HG03095 (cell line): ENCODE measurements at regions not wholly inside any gene's neighbourhood (a gene's known extent, or its start where the extent isn't known, plus 50 kb on each side); places are given as distances from the start of the nearest gene placed in this dataset.
A peak's percentile ranks its signal among the peaks of the same experiment; 100 is the strongest.

Experiments
- ATAC-seq: cut with Tn5 transposase; IDR thresholded peaks from one replicate; pipeline ENCODE4 v1.9.1; 2021; ENCODE audit warnings: moderate library complexity; ENCODE audit not compliant: unreplicated experiment

DNA sequence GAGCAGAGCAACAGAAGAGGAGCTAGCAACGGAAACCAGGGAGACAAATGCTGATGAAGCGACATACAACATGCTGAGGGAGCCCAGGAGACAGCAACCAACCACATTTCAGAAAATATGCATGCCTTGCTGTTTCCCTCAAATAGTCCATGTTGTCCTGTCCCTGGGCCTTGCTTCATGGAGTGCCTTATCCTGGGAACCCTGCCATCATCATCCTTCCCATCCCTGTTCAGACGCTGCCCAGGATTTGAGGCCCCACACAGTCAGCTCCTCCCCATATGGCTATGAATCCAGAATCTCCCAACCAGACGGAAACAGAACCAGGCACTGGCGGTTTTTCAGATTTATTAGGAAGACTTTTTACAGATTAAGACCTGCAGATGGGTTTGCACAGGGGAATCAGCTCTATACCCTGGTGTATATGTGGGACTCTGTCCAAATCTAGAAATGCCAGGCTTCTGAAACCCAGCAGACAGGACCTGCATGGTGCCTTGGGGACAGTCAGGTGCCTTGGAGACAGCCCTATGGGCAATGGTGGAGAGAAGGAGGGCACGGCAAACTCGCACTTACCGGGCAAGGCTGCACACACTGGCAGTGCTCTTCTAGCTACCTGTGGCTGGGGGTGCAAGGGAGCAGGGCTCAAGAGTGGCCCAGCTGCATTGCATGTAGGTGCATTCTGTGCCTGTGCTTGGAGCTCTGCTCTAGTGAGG lies 199.7 kb upstream of the MAMLD1 start:
- ATAC-seq, result no peak

DNA sequence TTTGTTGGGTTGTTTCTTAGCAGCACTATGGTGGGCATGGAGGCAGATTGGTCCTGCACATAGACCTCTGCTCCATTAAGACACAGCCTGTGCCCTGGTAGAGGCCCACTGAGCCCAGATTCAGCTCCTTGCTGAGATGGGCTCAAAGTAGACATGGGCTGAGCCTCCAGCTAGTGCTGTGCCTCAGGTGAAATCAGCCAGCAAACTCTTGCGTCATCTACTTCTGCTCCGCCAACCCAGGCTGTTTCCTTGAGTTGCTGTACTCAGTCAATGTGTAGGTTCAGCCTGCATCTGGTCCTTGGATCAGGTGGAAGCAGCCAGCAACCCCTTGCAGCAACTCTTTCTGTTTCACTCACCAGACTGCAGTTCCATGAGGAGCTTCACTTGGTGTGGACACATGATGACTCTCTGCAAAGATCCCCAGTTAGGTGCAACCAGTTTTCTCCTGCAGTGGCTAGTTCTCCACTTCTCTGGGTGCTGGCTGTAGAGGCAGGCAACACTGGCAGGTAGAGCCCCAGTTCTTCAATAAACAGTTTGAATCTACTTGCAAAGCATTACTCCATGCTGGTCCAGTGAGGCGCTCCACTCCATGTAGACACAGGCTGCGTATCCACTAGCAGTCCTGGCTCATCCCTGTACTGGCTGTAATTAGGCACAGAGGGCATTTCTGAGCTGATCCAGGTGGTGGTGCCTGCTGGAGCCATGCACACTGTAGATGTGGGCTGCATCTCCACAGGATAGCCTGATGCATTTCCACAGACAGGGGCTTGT lies 199.0 kb upstream of the MAMLD1 start:
- ATAC-seq, result no peak

DNA sequence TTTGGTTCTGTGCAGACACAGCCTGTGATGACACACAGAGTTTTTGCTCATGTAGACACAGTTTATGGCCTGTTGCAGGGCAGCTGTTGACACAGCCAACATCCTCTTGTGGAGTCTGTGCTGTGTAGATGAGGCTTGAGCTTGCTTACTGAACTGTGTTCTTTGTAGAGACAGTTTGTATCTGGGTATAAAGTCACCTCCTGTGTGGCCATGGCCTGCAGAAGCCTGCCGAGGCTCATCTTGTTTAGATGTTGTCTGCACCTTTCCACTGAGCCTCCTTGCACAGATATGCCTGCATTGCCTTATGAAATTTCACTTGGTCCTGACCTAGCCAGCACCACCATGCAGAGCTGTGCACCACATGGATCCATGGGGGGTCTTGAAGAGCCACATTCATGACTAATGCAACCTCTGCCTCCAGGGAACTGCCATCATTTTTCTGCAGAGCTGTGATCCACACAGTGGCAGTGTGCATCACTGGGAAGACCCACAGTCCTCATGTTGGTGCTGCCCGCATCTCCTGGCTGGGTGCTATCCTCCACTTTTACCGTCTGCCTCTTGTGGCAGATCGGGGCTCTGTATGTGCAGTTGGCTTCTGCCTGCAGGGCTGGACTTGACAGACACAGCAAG lies 198.0 kb upstream of the MAMLD1 start:
- no peak for ATAC-seq

DNA sequence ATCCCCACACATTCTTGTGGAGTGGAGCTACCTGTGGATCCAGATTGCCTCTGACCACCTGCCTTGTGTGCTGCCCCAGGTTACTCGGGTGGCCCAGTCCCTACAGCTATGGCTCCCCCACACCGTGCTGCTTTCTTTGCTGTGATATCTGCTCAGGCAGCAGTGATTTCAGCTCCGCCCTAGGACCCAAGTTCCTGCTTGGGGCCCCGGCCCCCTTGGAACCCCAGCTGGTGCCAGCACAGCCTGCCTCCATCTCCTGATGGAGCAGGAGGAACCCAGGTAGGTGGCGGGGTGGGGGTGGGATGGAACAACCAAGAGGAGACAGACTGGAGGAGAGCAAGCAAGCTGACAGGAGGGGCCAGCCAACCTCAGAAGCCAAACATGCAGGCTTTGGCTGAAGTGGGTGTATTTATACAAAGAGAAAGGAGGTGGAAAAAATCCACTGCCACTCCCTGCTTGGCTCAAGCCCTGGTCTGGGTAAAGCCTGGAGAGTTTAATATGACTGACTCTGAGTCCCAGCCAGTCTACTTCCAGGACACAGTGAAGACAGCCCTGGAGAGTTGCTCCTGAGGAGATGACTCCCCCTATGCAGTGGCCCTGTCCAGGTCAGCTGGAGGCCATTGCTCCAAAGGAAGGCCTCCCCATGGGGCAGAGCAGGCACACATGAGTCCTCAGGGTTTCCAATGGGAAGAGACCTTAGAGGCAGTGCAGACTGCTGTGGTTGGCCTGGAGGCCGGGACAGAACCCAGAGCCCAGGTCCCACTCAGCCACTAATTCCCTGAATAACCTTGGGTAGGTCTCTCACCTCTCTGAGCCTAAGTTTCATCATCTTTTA lies 197.1 kb upstream of the MAMLD1 start:
- ATAC-seq, result no peak

DNA sequence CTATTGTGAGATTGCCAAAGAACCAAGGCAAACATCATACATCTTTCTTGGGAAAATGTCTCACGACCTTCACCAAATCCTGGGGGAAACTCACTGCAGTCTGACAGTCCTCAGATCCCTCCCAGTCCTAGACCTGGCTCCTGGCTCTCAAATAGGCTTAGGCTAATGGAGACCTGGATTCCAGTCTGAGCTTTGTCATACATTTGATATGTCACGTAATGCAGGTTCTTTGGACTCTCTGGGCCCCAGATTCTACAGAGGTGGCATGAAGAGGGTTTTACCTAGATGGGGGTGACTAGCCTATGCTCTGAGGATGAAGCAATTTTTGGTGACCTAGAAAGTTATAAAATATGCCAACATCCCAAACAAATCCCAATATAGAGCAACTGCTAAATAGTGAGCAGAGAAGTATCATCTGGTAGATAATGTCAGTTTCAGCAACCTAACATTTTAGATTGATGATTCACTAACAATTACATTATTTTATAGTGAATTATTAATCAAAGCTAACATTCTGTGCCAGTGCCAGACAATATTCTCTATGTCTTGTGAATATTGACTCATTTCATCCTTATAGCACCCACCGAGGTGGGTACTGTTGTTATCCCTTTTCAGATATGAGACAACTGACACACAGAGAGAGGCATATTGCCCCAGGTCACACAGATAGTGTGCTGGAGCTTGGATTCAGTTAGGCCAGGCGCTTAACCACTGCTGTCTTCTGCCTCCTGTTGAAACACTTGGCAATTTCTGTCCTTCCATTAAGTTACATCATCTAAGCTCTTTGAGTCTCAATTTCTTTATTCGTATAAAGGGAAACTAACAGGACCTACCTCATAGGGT lies 195.4 kb upstream of the MAMLD1 start:
- no peak for ATAC-seq

DNA sequence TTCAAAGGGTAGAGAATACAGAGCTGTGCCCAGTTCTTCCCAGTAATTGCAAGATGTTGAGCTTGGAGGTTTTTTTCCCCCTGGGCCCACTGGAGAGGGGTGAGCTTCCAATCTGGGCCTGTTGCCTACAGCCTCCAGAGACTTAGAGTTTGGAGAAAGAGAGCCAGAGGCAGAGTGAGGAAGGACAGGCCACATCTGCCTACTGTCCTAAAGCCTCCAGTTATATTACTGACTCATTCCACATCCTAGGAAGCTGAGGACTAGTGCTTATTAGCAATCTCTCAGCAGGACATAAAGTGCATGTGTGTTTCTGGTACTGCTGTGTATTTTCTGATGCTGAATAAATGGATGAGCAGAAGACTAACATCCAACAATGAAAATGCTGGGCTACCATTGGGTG lies 181.0 kb upstream of the MAMLD1 start:
- ATAC-seq, result no peak

DNA sequence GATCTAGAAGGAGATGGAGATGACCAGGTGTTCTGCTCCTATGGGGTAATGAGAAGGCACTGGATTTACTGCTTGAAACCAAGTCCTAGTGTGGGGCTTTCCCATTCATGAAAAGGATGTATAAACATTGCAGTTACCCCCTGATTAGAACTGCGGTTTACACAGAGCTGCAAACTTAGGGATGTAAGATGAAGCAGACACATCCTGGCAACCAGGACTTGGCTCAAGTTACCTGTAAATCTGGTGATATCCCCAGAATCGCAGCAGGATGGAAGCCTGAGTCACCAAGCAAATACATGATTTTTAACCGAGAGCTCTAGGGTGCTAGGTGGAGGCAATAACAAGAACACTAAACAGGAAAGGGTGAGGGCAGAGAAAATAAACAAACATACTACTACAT lies 178.6 kb upstream of the MAMLD1 start:
- ATAC-seq, result no peak

DNA sequence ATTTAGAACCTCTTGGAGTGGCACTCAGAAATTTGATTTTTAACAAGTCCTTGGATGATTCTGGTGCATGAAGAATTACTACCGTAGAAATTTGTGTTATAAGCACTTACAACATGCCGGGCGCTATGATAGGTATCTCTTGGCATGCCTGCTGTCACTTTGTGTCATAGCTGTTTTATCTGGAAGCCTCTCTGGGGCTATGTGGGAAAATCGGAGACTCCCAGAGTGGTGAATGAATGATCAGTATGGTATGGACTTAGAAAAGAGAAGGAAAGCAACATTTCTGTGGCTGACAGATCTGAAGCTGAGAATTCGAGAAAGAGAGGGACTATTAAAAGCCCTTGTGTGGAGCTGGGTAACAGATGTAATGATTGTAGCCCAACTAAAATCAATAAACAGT lies 177.4 kb upstream of the MAMLD1 start:
- ATAC-seq, result no peak

DNA sequence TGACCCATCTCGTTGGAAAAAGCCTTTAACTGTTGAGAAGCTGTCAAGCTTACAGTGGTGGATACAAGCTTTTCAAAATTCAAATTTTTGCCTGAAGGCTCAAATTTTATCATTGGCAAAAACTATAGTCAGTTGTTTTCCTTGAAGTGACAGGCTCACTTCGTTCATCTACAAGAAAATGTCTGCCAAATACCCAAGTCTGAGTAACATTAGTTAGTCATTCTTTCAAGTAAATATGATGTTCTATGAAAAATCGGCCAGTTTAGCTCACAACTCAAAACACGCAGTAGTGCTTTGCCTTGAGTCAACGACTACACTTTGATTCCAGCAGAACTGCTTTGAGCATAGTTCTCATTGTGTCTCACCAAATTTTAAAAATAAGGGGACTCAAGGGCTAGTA lies 170.3 kb upstream of the MAMLD1 start:
- ATAC-seq, result no peak

DNA sequence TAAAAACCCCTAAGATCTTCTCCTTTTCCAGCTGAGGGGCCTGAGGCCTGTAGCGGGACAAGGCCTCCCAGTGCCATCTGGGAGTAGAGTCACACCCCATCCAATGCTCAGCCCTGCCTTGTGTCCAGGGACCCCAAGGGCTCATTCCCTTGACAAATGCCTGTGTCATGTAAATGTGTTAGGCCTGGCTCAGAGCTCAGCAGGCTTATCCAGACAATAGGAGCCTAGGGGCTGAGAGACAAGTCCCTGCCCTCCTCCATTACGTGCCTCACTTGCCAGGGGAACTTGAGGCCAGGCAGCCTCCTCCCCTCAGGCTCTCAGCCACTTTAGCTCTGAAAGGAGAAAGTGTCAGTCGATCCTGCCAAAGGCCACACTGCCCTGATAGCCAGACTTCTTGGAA lies 166.8 kb upstream of the MAMLD1 start:
- no peak for ATAC-seq

DNA sequence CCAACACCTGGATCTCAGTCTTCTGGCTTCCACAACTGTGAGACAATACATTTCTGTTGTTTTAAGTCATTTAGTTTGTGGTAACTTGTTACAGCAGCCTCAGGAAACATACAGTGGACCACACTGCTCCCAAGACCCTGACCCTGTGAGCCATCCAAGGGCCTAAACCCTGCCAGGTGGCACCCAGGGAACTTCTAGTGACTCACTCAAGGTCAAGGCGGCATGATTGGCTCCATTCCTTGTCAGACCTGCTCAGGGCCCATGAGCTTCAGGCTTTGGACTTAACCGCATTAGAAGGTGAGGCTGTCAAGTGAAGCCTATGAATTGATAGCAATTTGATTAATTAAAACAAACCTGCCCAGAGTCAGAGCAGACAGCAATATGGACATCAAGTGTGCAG lies 165.7 kb upstream of the MAMLD1 start:
- no peak for ATAC-seq

DNA sequence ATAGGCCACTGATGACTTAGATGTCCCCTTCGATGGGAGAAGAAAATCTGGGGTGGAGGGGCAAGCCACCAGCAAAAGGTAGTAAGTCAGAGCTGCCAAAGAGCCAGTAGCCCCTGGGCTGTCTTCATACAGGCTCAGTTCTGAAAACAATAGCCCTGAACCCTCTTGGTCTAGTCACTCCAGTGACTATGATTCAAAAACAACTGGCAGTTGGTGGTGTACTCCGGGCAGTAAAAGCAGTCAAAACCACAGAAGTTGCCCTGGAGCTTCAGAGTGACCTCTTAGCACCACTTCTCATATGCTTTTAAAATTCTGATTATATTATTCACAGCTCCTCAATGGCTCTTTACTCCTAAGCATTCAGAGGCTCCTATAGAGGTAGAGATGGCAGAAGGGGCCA lies 164.3 kb upstream of the MAMLD1 start:
- no peak for ATAC-seq

DNA sequence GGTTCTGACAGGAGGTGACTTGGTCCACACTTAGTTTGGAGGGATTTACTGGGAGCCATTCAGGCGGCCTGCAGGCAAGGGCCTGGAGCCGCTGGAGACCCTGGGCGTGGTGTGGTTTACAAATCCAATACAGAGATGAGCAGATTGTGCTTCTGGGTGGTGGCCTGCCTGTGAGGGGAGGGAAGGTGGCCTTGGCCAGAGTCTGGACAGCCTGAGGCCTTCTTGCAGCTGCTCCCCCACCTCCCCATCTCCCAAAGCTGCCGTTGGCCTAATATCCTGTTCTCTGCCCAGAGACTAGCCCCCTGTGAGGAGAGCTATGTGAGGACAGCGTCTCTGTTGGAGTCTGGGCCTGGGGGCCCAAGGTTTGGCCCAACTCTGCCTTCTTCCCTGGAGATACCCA lies 163.9 kb upstream of the MAMLD1 start:
- ATAC-seq, result no peak

DNA sequence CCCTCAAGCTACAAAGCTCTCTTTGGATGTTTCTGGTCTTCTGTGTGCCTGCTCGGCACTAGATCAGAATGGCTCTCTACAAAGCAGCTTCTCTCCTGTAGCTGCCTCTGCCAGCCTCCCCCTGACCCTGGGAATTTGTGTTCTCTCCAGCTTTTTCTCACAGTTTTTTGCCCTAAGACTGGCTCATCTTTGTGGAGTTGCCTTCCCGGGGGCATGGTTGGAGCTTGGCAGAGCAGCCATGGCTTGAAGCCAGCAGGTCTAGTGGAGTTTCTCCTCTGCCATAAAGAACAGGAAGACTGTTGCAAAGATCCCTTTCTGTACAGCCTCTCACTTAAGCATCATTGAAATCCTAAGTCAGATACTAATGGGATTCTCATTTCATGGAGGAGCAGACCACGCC lies 163.3 kb upstream of the MAMLD1 start:
- ATAC-seq, result no peak

DNA sequence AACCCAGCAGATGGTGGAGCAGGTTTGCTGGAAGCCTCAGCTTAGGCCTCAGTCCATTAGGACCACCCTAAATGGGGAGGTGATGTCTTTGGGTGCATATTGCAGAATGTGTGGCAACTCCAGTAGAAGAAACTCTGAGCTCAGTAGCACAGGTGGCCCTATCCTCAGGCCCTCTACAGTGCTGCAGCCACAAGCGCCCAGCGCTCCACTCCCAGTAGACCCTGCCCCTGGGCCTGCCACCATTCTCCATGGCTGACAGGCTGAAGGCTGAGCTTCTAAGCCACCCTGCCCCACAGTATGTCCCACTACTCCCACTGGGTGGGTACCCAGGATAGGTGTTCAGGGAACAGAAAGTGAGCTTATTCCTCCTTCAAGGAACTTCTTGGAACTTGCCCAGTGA lies 162.8 kb upstream of the MAMLD1 start:
- no peak for ATAC-seq

DNA sequence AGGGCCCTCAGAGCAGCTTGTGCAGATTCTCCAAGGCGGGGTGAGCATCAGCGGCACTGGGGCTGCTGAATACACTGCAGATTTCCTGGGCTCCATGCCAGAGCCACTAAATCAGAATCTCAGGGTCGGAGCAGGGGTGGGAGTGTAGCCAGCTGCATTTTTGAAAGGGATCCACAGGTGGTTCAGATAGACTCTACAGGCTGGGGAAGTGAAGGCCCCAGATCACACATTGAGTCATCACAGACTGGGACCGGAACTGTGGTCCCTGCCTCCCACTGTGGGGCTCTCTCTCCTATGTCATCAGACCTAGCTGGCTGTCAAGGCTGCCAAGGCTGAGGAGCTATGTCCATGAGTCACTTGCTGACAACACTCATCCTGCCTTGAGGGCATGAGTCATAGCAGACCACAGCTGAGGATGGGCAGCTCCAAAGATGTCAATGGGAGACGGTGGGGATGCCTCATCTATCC lies 162.3 kb upstream of the MAMLD1 start:
- ATAC-seq, result peak; percentile 99

DNA sequence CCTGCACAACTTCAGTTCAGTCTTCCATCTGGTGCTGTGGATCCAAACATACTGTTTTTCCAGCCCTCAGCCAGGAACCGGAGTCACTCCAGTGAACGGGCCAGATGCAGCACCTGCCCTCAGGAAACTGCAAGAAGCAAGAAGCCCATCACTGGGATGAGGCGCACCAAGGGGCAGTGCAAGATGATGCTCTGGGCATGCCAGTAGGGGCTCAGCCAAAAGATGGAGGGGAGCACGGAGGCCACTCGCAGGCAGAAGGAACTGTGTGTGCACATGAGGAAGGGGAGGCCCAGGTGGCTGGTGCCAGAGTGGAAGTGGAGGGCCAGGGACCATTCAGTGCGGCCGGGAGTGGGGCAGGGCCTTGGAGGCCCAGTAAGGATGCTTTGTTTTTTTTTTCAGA lies 161.7 kb upstream of the MAMLD1 start:
- no peak for ATAC-seq

DNA sequence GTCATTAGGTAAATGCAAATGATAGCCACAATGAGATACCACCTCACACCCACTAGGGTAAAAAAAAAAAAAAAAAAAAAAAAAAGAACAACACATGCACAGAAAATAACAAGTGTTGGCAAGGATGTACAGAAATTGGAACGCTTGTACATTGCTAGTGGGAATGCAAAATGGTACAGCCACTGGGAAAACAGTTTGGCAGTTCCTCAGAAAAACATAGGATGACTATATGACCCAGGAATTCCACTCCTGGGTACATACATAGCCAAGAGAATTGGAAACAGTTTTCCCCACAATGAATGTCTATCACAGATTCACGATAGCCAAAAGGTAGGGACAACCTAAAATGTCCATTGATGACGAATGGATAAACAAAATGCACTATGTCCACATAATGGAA lies 161.3 kb upstream of the MAMLD1 start:
- ATAC-seq, result no peak

DNA sequence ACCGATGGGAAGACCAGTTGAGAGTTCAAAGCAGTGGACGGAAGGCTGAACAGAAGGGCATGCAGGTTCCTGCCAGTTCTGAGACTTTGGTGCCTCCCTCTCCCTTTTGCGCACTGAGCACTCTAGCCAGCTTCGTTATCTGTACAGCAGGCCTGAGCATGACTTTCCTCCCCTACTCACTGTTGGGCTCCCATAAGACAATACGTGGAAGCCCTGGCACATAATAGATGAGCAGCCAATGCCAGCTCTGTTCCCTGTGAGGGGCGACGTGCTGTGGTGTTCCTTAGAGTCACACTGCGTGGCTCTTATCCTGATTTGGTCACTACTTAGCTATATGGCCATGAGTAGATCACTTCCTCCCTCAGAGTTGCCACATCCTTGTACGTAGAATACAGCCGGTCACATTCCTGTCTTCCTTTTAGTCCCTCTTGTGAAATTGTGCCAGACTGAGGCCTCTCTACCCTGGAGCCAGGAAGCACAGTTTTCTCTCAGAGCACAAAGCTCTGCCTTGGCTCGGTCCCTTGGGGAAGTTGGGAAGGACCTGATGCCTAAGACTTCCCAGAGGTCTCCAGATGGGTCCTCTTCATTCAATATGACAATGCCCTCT lies 160.4 kb upstream of the MAMLD1 start:
- no peak for ATAC-seq

DNA sequence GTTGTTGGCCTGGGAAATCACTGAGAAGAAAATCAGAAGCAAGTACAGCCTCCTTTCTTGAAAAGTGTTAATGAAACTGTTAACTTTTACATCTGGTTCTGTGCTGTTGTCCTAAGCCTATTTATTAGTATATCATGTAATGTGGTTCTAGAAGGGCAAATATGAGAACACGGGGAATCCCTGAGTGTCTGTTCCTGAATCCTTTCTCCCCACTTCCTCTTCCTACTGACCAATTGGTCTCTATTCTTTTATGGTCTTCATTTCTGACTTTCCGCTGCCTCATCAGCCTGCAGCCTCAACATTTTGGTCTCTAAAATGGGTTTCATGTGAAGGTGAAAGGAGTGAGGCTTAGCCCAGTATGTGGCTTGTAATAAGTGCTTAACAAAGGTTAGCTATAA lies 159.9 kb upstream of the MAMLD1 start:
- ATAC-seq, result no peak
